ENCODE measurements at regions not wholly inside any gene's neighbourhood (a gene's known extent, or its start where the extent isn't known, plus 50 kb on each side); places are given as distances from the start of the nearest gene placed in this dataset.

- Histone ChIP-seq H3K4me3 (ENCODE audit: low read depth in 1 of 2, low read length in 2 of 2) (no peak overlapping the region), H3K27me3 (ENCODE audit: low read depth, low read length) (no peaks in the 10 kb centered on the region), H3K36me3 (ENCODE audit: control insufficient read depth in 1 of 2, insufficient read depth in 2 of 2, low read length in 2 of 2) (no peaks in the 10 kb centered on the region), H3K4me1 (ENCODE audit: control insufficient read depth in 1 of 2, insufficient read depth in 2 of 2, low read length in 2 of 2) (no peaks in the 10 kb centered on the region), H3K27ac (ENCODE audit: low read length) (no peak overlapping the region), H3K9me3 (ENCODE audit: control insufficient read depth in 1 of 2, low read length in 2 of 2) (no peaks in the 10 kb centered on the region)
Observed at GRCh38 chr5:28710360-28710759, 1672.0 kb upstream of the CDH9 start.

- no peaks in the 10 kb centered on the region for H3K27me3 ChIP-seq (ENCODE audit: low read depth, low read length)
- no peak overlapping the region for H3K27ac ChIP-seq (ENCODE audit: low read length)
- H3K9me3 ChIP-seq (ENCODE audit: control insufficient read depth in 1 of 2, low read length in 2 of 2), result no peaks in the 10 kb centered on the region
- H3K4me3 ChIP-seq (ENCODE audit: low read depth in 1 of 2, low read length in 2 of 2), result no peak overlapping the region
- no peaks in the 10 kb centered on the region for H3K4me1 ChIP-seq (ENCODE audit: control insufficient read depth in 1 of 2, insufficient read depth in 2 of 2, low read length in 2 of 2)
- H3K36me3 ChIP-seq (ENCODE audit: control insufficient read depth in 1 of 2, insufficient read depth in 2 of 2, low read length in 2 of 2), result no peaks in the 10 kb centered on the region
Observed at GRCh38 chr5:28708472-28708871, 1670.1 kb upstream of the CDH9 start.

- H3K4me1 ChIP-seq (ENCODE audit: control insufficient read depth in 1 of 2, insufficient read depth in 2 of 2, low read length in 2 of 2), result no peaks in the 10 kb centered on the region
- H3K27me3 ChIP-seq (ENCODE audit: low read depth, low read length), result no peaks in the 10 kb centered on the region
Observed at GRCh38 chr5:28707706-28708105, 1669.3 kb upstream of the CDH9 start.

GRCh38 chr5:28703651-28704260 is 1665.4 kb upstream of the CDH9 start:
- Histone ChIP-seq H3K27me3 (ENCODE audit: low read depth, low read length) (no peaks in the 10 kb centered on the region), H3K9me3 (ENCODE audit: control insufficient read depth in 1 of 2, low read length in 2 of 2) (peaks cover 0 to 4% of the 10 kb centered on the region in 2 donors), H3K4me1 (ENCODE audit: control insufficient read depth in 1 of 2, insufficient read depth in 2 of 2, low read length in 2 of 2) (no peaks in the 10 kb centered on the region), H3K36me3 (ENCODE audit: control insufficient read depth in 1 of 2, insufficient read depth in 2 of 2, low read length in 2 of 2) (no peaks in the 10 kb centered on the region), H3K4me3 (ENCODE audit: low read depth in 1 of 2, low read length in 2 of 2) (no peak overlapping the region), H3K27ac (ENCODE audit: low read length) (no peak overlapping the region)

More at GRCh38 chr5:28707706-28708105, 1669.3 kb upstream of the CDH9 start:
- H3K27ac ChIP-seq (ENCODE audit: low read length), result no peak overlapping the region
- H3K36me3 ChIP-seq (ENCODE audit: control insufficient read depth in 1 of 2, insufficient read depth in 2 of 2, low read length in 2 of 2), result no peaks in the 10 kb centered on the region
- no peaks in the 10 kb centered on the region for H3K9me3 ChIP-seq (ENCODE audit: control insufficient read depth in 1 of 2, low read length in 2 of 2)
- no peak overlapping the region for H3K4me3 ChIP-seq (ENCODE audit: low read depth in 1 of 2, low read length in 2 of 2)

- H3K27me3 ChIP-seq (ENCODE audit: low read depth, low read length), result no peaks in the 10 kb centered on the region
- no peak overlapping the region for H3K4me3 ChIP-seq (ENCODE audit: low read depth in 1 of 2, low read length in 2 of 2)
- H3K4me1 ChIP-seq (ENCODE audit: control insufficient read depth in 1 of 2, insufficient read depth in 2 of 2, low read length in 2 of 2), result no peaks in the 10 kb centered on the region
- H3K27ac ChIP-seq (ENCODE audit: low read length), result no peak overlapping the region
- H3K36me3 ChIP-seq (ENCODE audit: control insufficient read depth in 1 of 2, insufficient read depth in 2 of 2, low read length in 2 of 2), result no peaks in the 10 kb centered on the region
- no peaks in the 10 kb centered on the region for H3K9me3 ChIP-seq (ENCODE audit: control insufficient read depth in 1 of 2, low read length in 2 of 2)
Observed at GRCh38 chr5:28691526-28691925, 1653.1 kb upstream of the CDH9 start.

- Histone ChIP-seq H3K9me3 (ENCODE audit: control insufficient read depth in 1 of 2, low read length in 2 of 2) (no peaks in the 10 kb centered on the region), H3K4me1 (ENCODE audit: control insufficient read depth in 1 of 2, insufficient read depth in 2 of 2, low read length in 2 of 2) (no peaks in the 10 kb centered on the region), H3K27ac (ENCODE audit: low read length) (no peak overlapping the region), H3K36me3 (ENCODE audit: control insufficient read depth in 1 of 2, insufficient read depth in 2 of 2, low read length in 2 of 2) (no peaks in the 10 kb centered on the region), H3K27me3 (ENCODE audit: low read depth, low read length) (no peaks in the 10 kb centered on the region), H3K4me3 (ENCODE audit: low read depth in 1 of 2, low read length in 2 of 2) (no peak overlapping the region)
Observed at GRCh38 chr5:28685794-28686193, 1647.4 kb upstream of the CDH9 start.

GRCh38 chr5:28678899-28679298 is 1640.5 kb upstream of the CDH9 start:
- Histone ChIP-seq H3K36me3 (ENCODE audit: control insufficient read depth in 1 of 2, insufficient read depth in 2 of 2, low read length in 2 of 2) (no peaks in the 10 kb centered on the region), H3K4me3 (ENCODE audit: low read depth in 1 of 2, low read length in 2 of 2) (no peak overlapping the region), H3K27me3 (ENCODE audit: low read depth, low read length) (no peaks in the 10 kb centered on the region), H3K4me1 (ENCODE audit: control insufficient read depth in 1 of 2, insufficient read depth in 2 of 2, low read length in 2 of 2) (no peaks in the 10 kb centered on the region), H3K27ac (ENCODE audit: low read length) (no peak overlapping the region), H3K9me3 (ENCODE audit: control insufficient read depth in 1 of 2, low read length in 2 of 2) (no peaks in the 10 kb centered on the region)

GRCh38 chr5:28666110-28666509 is 1627.7 kb upstream of the CDH9 start:
- H3K27ac ChIP-seq (ENCODE audit: low read length), result no peak overlapping the region
- no peaks in the 10 kb centered on the region for H3K27me3 ChIP-seq (ENCODE audit: low read depth, low read length)
- H3K9me3 ChIP-seq (ENCODE audit: control insufficient read depth in 1 of 2, low read length in 2 of 2), result peaks cover 0 to 2% of the 10 kb centered on the region in 2 donors
- no peaks in the 10 kb centered on the region for H3K4me1 ChIP-seq (ENCODE audit: control insufficient read depth in 1 of 2, insufficient read depth in 2 of 2, low read length in 2 of 2)
- no peak overlapping the region for H3K4me3 ChIP-seq (ENCODE audit: low read depth in 1 of 2, low read length in 2 of 2)
- H3K36me3 ChIP-seq (ENCODE audit: control insufficient read depth in 1 of 2, insufficient read depth in 2 of 2, low read length in 2 of 2), result no peaks in the 10 kb centered on the region

- Histone ChIP-seq H3K4me1 (ENCODE audit: control insufficient read depth in 1 of 2, insufficient read depth in 2 of 2, low read length in 2 of 2) (no peaks in the 10 kb centered on the region), H3K27me3 (ENCODE audit: low read depth, low read length) (no peaks in the 10 kb centered on the region), H3K4me3 (ENCODE audit: low read depth in 1 of 2, low read length in 2 of 2) (no peak overlapping the region), H3K36me3 (ENCODE audit: control insufficient read depth in 1 of 2, insufficient read depth in 2 of 2, low read length in 2 of 2) (no peaks in the 10 kb centered on the region), H3K9me3 (ENCODE audit: control insufficient read depth in 1 of 2, low read length in 2 of 2) (peaks cover 0 to 2% of the 10 kb centered on the region in 2 donors), H3K27ac (ENCODE audit: low read length) (no peak overlapping the region)
Observed at GRCh38 chr5:28648108-28648507, 1609.7 kb upstream of the CDH9 start.

- no peak overlapping the region for H3K27ac ChIP-seq (ENCODE audit: low read length)
- no peaks in the 10 kb centered on the region for H3K36me3 ChIP-seq (ENCODE audit: control insufficient read depth in 1 of 2, insufficient read depth in 2 of 2, low read length in 2 of 2)
- H3K4me3 ChIP-seq (ENCODE audit: low read depth in 1 of 2, low read length in 2 of 2), result no peak overlapping the region
- no peaks in the 10 kb centered on the region for H3K9me3 ChIP-seq (ENCODE audit: control insufficient read depth in 1 of 2, low read length in 2 of 2)
- no peaks in the 10 kb centered on the region for H3K4me1 ChIP-seq (ENCODE audit: control insufficient read depth in 1 of 2, insufficient read depth in 2 of 2, low read length in 2 of 2)
- no peaks in the 10 kb centered on the region for H3K27me3 ChIP-seq (ENCODE audit: low read depth, low read length)
Observed at GRCh38 chr5:28632607-28633006, 1594.2 kb upstream of the CDH9 start.

- Histone ChIP-seq H3K4me3 (ENCODE audit: low read depth in 1 of 2, low read length in 2 of 2) (no peak overlapping the region), H3K4me1 (ENCODE audit: control insufficient read depth in 1 of 2, insufficient read depth in 2 of 2, low read length in 2 of 2) (no peaks in the 10 kb centered on the region), H3K36me3 (ENCODE audit: control insufficient read depth in 1 of 2, insufficient read depth in 2 of 2, low read length in 2 of 2) (no peaks in the 10 kb centered on the region), H3K27me3 (ENCODE audit: low read depth, low read length) (no peaks in the 10 kb centered on the region), H3K27ac (ENCODE audit: low read length) (no peak overlapping the region), H3K9me3 (ENCODE audit: control insufficient read depth in 1 of 2, low read length in 2 of 2) (peaks cover 0 to 6% of the 10 kb centered on the region in 2 donors)
Observed at GRCh38 chr5:28603869-28604268, 1565.5 kb upstream of the CDH9 start.

- Histone ChIP-seq H3K27ac (ENCODE audit: low read length) (no peak overlapping the region), H3K9me3 (ENCODE audit: control insufficient read depth in 1 of 2, low read length in 2 of 2) (peaks cover 0 to 3% of the 10 kb centered on the region in 2 donors), H3K36me3 (ENCODE audit: control insufficient read depth in 1 of 2, insufficient read depth in 2 of 2, low read length in 2 of 2) (no peaks in the 10 kb centered on the region), H3K4me1 (ENCODE audit: control insufficient read depth in 1 of 2, insufficient read depth in 2 of 2, low read length in 2 of 2) (no peaks in the 10 kb centered on the region), H3K27me3 (ENCODE audit: low read depth, low read length) (no peaks in the 10 kb centered on the region), H3K4me3 (ENCODE audit: low read depth in 1 of 2, low read length in 2 of 2) (no peak overlapping the region)
Observed at GRCh38 chr5:28602429-28602828, 1564.0 kb upstream of the CDH9 start.

All from muscle layer of duodenum (tissue), 2 donors.